ENCODE measurements at regions not wholly inside any gene's neighbourhood (a gene's known extent, or its start where the extent isn't known, plus 50 kb on each side); places are given as distances from the start of the nearest gene placed in this dataset.
"Not testable (repeated sequence)": the region's sequence is repeated elsewhere in the genome, so short reads cannot be mapped to it uniquely, and the experiment has no call there.

- DNase-seq: no peak
Observed at GRCh38 chr10:3281941-3282673, 109.5 kb upstream of the PITRM1 start.

GRCh38 chr10:3278771-3279170 is 106.2 kb upstream of the PITRM1 start:
- no peak for DNase-seq

DNA sequence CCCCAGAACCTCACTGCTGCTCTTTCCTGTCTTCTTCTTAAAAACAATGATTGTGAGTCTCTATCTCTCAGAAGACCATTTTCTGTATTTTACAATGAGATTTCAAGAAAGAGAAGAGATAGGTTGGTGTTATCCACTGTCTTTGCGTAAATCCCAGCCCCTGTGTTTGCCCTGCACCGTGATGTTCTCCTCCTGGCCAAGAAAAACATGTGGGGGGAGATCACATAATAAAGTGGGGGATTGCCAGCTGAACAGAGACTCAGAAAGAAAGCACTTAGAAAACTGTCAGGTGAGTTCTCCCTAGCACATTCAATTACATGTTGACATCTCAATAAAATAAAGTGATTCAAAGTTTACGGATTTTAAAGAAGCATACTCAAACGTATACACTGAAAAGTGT is 105.0 kb upstream of the PITRM1 start:
- DNase-seq: no peak

GRCh38 chr10:3274414-3274813 is 101.8 kb upstream of the PITRM1 start:
- DNase-seq: no peak

GRCh38 chr10:3273966-3274365 is 101.4 kb upstream of the PITRM1 start:
- no peak for DNase-seq

DNA sequence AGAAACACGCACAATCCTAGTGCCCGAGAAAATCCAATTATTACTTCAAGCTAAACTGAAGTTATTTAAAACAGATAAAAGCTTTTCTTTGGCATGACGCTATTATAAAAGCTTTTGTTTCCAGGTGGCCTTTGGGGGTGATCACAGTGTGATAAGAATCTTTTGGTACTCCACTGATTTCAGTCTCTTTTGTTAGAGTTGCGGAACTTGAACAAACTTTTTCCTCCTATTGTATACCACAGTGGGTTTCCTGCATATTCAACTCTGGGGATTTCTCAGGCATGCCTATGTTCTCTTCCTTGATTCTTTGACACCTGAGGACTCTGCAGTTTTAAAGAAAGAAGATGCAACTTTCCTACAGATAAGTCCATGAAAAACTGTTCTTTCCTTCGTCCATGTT is 99.7 kb upstream of the PITRM1 start:
- DNase-seq: no peak

- DNase-seq: no peak
Observed at GRCh38 chr10:3271354-3272115, 99.0 kb upstream of the PITRM1 start.

GRCh38 chr10:3270577-3271316 is 98.2 kb upstream of the PITRM1 start:
- no peak for DNase-seq

DNA sequence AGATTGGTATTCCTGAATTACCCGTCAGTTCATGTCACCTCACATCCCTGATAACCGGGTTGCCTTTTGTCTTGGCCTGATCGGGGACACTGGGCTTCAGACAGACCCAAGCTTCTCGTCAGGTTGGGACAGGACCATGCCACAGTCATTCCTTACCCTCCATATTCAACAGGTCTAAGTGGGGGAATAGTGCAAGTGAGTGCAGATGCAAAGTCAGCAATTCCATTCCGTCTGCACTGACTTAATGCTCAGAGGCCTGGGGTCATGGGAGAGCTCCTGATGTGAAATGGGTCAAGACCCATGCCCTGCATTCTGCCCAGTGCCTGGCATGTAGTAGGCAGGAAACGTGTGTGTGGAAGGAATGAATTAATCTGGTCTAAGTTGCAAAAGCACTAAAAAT is 95.4 kb upstream of the PITRM1 start:
- DNase-seq: no peak

GRCh38 chr10:3265088-3265487 is 92.5 kb upstream of the PITRM1 start:
- DNase-seq: no peak

DNA sequence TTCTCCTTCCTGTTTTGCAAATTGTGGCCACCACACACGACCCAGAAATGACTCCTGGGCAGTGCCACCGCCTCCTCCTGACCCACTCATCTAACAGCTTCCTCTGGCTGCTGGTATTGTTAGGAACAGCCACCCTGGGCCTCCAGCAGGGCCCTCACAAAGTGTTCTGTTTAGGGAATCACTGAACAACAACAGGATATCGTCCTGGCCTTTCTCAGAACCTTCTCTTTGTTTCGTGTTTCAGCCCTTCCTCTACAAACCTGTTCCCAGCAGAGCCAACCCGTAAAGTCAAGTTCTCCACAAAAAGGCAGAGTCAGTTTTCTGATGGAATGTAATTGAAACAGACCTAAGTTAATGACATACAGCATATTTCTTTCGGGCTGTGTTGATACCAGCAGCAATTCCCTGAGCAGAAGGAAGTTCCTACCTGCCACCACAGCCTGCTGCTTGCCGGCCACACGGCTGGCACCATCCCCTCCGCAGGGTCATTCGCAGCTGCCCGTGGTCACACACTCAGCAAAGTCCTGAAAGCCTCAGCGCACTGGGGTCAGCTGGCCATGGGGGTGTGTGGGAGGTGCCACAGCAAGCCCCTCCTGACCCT is 91.7 kb upstream of the PITRM1 start:
- no peak for DNase-seq

GRCh38 chr10:3263747-3264146 is 91.2 kb upstream of the PITRM1 start:
- no peak for DNase-seq

DNA sequence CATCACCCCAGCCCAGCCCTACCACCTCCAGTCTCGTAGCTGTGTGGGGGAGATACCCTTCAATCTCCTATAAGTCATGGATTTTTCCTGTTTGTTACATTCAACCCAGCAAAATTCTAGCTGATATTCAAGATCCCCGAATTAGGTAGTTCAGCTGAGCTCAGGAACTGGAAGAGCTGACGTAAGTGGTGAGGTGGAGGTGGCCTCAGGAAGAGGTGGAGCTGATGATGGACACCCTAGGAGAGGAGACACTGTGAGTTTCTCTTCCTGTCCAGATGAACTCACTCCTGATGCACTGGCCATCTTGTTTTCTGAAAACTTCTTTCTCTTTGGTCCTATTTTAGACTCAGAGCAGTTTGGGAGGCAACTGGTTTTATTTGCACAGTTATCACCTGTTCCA is 90.5 kb upstream of the PITRM1 start:
- DNase-seq: no peak

- no peak for DNase-seq
Observed at GRCh38 chr10:3261921-3262320, 89.3 kb upstream of the PITRM1 start.

DNA sequence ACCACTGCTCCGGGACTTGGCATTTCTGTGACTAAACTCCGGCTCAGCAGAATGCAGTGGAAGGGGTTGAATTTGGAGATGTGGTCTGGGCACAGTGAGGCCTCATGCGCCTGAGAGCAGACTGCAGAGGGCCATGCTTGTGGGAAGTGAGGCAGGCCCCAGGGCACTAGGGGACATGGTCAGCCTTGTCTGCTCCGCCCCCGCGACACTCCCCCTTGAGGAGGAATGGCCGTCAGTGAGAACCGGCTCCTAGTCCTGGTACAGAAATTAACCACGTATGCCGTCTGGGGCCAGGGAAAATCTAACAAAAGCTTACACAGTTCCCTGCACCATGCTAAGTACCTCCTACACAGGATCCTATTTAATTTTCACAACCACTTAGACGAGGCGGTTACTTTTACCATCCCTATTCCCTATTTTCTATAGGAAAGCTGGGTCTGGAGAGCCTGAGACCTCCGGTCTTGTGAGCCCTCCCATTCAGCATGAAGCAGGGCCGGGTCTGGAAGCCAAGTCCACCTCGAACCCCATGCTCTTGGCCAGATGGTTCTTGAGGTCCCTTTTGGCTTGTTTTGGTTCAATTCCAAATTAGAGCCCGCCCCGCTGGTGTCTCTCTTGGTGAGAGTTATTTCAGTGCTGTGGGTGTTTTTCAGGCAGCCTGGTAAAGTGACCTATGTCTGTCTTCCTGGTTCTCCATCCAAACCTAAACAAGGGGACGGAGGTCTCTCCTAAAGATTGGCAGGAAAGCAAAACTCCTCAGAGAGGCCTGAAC is 87.7 kb upstream of the PITRM1 start:
- DNase-seq: no peak

DNA sequence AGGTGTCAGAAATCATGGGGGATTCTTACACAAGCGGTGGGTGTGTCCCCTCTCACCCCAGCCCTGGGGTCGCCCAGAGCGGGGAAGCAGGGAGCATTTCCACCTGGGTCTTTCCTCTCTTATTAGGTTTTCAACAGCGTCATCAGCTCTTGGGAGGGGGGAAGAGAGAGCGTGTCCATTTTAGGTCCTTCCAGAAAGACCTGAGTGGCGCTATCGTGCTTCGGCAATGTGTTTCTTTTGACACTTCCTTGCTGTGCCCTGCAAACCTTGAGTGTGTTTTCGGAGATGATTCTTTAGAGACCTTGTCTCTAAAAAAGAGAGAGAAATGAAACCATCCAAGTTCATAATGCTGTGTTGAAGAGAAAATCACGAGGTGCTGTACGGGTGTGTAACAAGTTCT is 86.9 kb upstream of the PITRM1 start:
- DNase-seq: no peak

- DNase-seq: no peak
Observed at GRCh38 chr10:3258394-3258793, 85.8 kb upstream of the PITRM1 start.

GRCh38 chr10:3255616-3256015 is 83.0 kb upstream of the PITRM1 start:
- no peak for DNase-seq

- DNase-seq: no peak
Observed at GRCh38 chr10:3255075-3255474, 82.5 kb upstream of the PITRM1 start.

GRCh38 chr10:3253974-3254373 is 81.4 kb upstream of the PITRM1 start:
- not testable (repeated sequence) for DNase-seq

DNA sequence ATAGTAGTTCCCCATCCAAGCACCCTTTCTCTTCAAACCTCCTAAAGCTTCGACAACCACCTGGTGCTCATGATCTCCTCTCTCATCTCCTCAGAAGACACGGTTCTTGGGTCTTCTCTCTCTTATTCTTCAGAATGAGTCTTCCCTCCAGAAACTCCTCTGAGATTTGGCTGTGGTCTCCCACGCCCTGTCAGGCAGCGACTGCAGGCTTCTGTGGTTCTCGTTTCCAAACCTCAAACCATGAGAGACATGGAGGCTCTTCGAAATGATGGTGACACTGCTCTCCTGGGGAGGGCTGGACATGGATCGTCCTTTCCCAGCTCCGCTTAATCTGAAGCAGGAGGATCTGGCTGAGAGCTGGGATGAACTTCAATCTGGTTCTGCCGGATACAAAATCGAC is 78.6 kb upstream of the PITRM1 start:
- DNase-seq: no peak

- DNase-seq: no peak
Observed at GRCh38 chr10:3249307-3249889, 76.8 kb upstream of the PITRM1 start.
